Osteocyte (in vitro differentiated cells): ENCODE measurements at regions not wholly inside any gene's neighbourhood (a gene's known extent, or its start where the extent isn't known, plus 50 kb on each side); places are given as distances from the start of the nearest gene placed in this dataset.

Experiments used
- DNase-seq: peaks from one replicate; pipeline ENCODE4 v3.0.0; 2021; ENCODE audit warnings: mixed read lengths; ENCODE audit not compliant: unreplicated experiment; ENCODE audit errors: extremely low spot score
- H3K27ac Mint-ChIP-seq: one replicate; pipeline ENCODE4 v1.8.0; 2021; ENCODE audit warnings: mild to moderate bottlenecking, mixed read lengths; ENCODE audit not compliant: unreplicated experiment
- H3K27me3 Mint-ChIP-seq: one replicate; pipeline ENCODE4 v1.8.0; 2021; ENCODE audit warnings: mixed read lengths; ENCODE audit not compliant: unreplicated experiment
- H3K36me3 Mint-ChIP-seq: one replicate; pipeline ENCODE4 v1.8.0; 2021; ENCODE audit warnings: mixed read lengths; ENCODE audit not compliant: unreplicated experiment
- H3K4me1 Mint-ChIP-seq: one replicate; pipeline ENCODE4 v1.8.0; 2021; ENCODE audit warnings: mixed read lengths; ENCODE audit not compliant: unreplicated experiment
- H3K4me3 Mint-ChIP-seq: one replicate; pipeline ENCODE4 v1.8.0; 2021; ENCODE audit warnings: mild to moderate bottlenecking, moderate library complexity, mixed read lengths; ENCODE audit not compliant: unreplicated experiment
- H3K9me3 Mint-ChIP-seq: one replicate; pipeline ENCODE4 v1.8.0; 2021; ENCODE audit warnings: mixed read lengths; ENCODE audit not compliant: unreplicated experiment
- CTCF ChIP-seq: fragments of 200-600 bp; sonication (generic); IDR thresholded peaks from 2 replicates; pipeline ENCODE4 v1.5.0; 2021; ENCODE audit warnings: antibody characterized with exemption, mild to moderate bottlenecking, moderate library complexity

GRCh38 chr5:84683594-84683993 lies 298.9 kb upstream of the EDIL3 start:
- peaks cover 7% of the 10 kb centered on the region for H3K9me3 Mint-ChIP-seq
- no peak for DNase-seq
- H3K36me3 Mint-ChIP-seq = no peaks in the 10 kb centered on the region
- H3K4me3 Mint-ChIP-seq = no peak overlapping the region
- no peak overlapping the region for H3K27ac Mint-ChIP-seq
- no peaks in the 10 kb centered on the region for H3K27me3 Mint-ChIP-seq
- peaks cover 6% of the 10 kb centered on the region for H3K4me1 Mint-ChIP-seq
- no peak for TF ChIP-seq CTCF

- no peaks in the 10 kb centered on the region for H3K36me3 Mint-ChIP-seq
- H3K9me3 Mint-ChIP-seq = peaks cover 6% of the 10 kb centered on the region
- no peak overlapping the region for H3K4me3 Mint-ChIP-seq
Observed at GRCh38 chr5:84682531-84682930, 297.9 kb upstream of the EDIL3 start.

GRCh38 chr5:84680908-84681307 lies 296.2 kb upstream of the EDIL3 start:
- no peak for DNase-seq
- Mint-ChIP-seq H3K27me3 (no peaks in the 10 kb centered on the region), H3K4me3 (no peak overlapping the region), H3K9me3 (no peaks in the 10 kb centered on the region), H3K4me1 (no peaks in the 10 kb centered on the region), H3K36me3 (no peaks in the 10 kb centered on the region), H3K27ac (no peak overlapping the region)
- no peak for TF ChIP-seq CTCF

More at GRCh38 chr5:84682531-84682930, 297.9 kb upstream of the EDIL3 start:
- TF ChIP-seq CTCF = no peak
- Mint-ChIP-seq H3K27me3 (no peaks in the 10 kb centered on the region), H3K27ac (no peak overlapping the region), H3K4me1 (no peaks in the 10 kb centered on the region)
- DNase-seq = no peak

- TF ChIP-seq CTCF = no peak
- H3K4me3 Mint-ChIP-seq = no peak overlapping the region
- no peaks in the 10 kb centered on the region for H3K4me1 Mint-ChIP-seq
- peaks cover 9% of the 10 kb centered on the region for H3K9me3 Mint-ChIP-seq
- H3K27me3 Mint-ChIP-seq = no peaks in the 10 kb centered on the region
- H3K36me3 Mint-ChIP-seq = no peaks in the 10 kb centered on the region
- no peak overlapping the region for H3K27ac Mint-ChIP-seq
- DNase-seq = no peak
Observed at GRCh38 chr5:84673785-84674184, 289.1 kb upstream of the EDIL3 start.

- Mint-ChIP-seq H3K27me3 (no peaks in the 10 kb centered on the region), H3K36me3 (no peaks in the 10 kb centered on the region), H3K4me1 (no peaks in the 10 kb centered on the region), H3K27ac (no peak overlapping the region), H3K4me3 (no peak overlapping the region), H3K9me3 (peaks cover 9% of the 10 kb centered on the region)
- TF ChIP-seq CTCF = no peak
- no peak for DNase-seq
Observed at GRCh38 chr5:84667576-84667975, 282.9 kb upstream of the EDIL3 start.
